GM12878 (cell line): ENCODE measurements at regions not wholly inside any gene's neighbourhood (a gene's known extent, or its start where the extent isn't known, plus 50 kb on each side); places are given as distances from the start of the nearest gene placed in this dataset.

Experiments used
- ASH2L ChIP-seq: fragments of 300-600, 200-600 bp; sonication (generic); IDR thresholded peaks from 2 replicates; pipeline ENCODE4 v1.6.1; 2017; ENCODE audit warnings: low read depth, mild to moderate bottlenecking, borderline replicate concordance
- CTCF ChIP-seq, 3 experiments: IDR thresholded peaks in 2 of 3; conservative IDR thresholded peaks in 1 of 3; 2 replicates each; pipeline ENCODE4 v1.5.1; 2011; ENCODE audit warnings: low read depth in 3 of 3, low read length in 3 of 3, mild to moderate bottlenecking in 3 of 3, control low read depth in 2 of 3, moderate library complexity in 2 of 3, inconsistent platforms in 1 of 3, mixed read lengths in 1 of 3; ENCODE audit not compliant: control insufficient read depth in 2 of 3, insufficient read depth in 1 of 3; ENCODE audit errors: extremely low read depth in 1 of 3
- EZH2 ChIP-seq: IDR thresholded peaks from 2 replicates; pipeline ENCODE4 v1.6.1; 2012; ENCODE audit warnings: low read depth, mild to moderate bottlenecking, control low read depth, inconsistent platforms, low read length, borderline replicate concordance; ENCODE audit not compliant: control insufficient read depth
- GABPA ChIP-seq: IDR thresholded peaks from 2 replicates; pipeline ENCODE4 v1.6.1; 2014; ENCODE audit warnings: antibody characterized with exemption, low read depth, mild to moderate bottlenecking, inconsistent platforms
- JUND ChIP-seq: IDR thresholded peaks from 2 replicates; pipeline ENCODE4 v1.6.1; 2012; ENCODE audit warnings: low read depth, mild to moderate bottlenecking, low read length, improper control_type of control experiment, moderate library complexity
- NFIC ChIP-seq: IDR thresholded peaks from 2 replicates; pipeline ENCODE4 v1.6.1; 2012; ENCODE audit warnings: low read depth, mild to moderate bottlenecking, inconsistent platforms, low read length, moderate library complexity
- SIX5 ChIP-seq: IDR thresholded peaks from 2 replicates; pipeline ENCODE4 v1.6.1; 2011; ENCODE audit warnings: mild to moderate bottlenecking, low read depth, low read length, moderate library complexity; ENCODE audit not compliant: severe bottlenecking
- SPI1 ChIP-seq: IDR thresholded peaks from 2 replicates; pipeline ENCODE4 v1.6.1; 2011; ENCODE audit warnings: low read depth, mild to moderate bottlenecking, low read length, moderate library complexity, borderline replicate concordance; ENCODE audit not compliant: insufficient read depth
- TAF1 ChIP-seq: IDR thresholded peaks from 2 replicates; pipeline ENCODE4 v1.6.1; 2011; ENCODE audit warnings: mild to moderate bottlenecking, low read depth, low read length, borderline replicate concordance

GRCh38 chr5:2582106-2582505 is 169.4 kb downstream of the IRX2 start:
- no peak for TF ChIP-seq EZH2
- TF ChIP-seq SIX5, result no peak
- no peak for TF ChIP-seq GABPA
- TF ChIP-seq ASH2L, result no peak
- TF ChIP-seq JUND, result no peak
- TF ChIP-seq CTCF (IDR thresholded peaks at IDR 0.05 in 2 of 3, conservative IDR thresholded peaks at IDR 0.05 in 1 of 3; ENCODE audit: control insufficient read depth in 2 of 3, extremely low read depth in 1 of 3, insufficient read depth in 1 of 3, low read depth in 3 of 3, low read length in 3 of 3), result no peak
- no peak for TF ChIP-seq TAF1
- TF ChIP-seq SPI1, result no peak
- no peak for TF ChIP-seq NFIC
